ACHN (cell line): ENCODE measurements at regions not wholly inside any gene's neighbourhood (a gene's known extent, or its start where the extent isn't known, plus 50 kb on each side); places are given as distances from the start of the nearest gene placed in this dataset.
"Not testable (repeated sequence)": the region's sequence is repeated elsewhere in the genome, so short reads cannot be mapped to it uniquely, and the experiment has no call there.

Experiments used
- DNase-seq: peaks from one replicate; pipeline ENCODE4 v3.0.0-alpha.2; 2015
- in situ Hi-C: cut with HindIII; loops from 2 replicates; pipeline ENCODE4 v1.10.0; 2017; ENCODE audit warnings: low sequenced_read_pairs, low pct_ligation_motif_present, low pct_unique_long_range_greater_than_20kb

DNA sequence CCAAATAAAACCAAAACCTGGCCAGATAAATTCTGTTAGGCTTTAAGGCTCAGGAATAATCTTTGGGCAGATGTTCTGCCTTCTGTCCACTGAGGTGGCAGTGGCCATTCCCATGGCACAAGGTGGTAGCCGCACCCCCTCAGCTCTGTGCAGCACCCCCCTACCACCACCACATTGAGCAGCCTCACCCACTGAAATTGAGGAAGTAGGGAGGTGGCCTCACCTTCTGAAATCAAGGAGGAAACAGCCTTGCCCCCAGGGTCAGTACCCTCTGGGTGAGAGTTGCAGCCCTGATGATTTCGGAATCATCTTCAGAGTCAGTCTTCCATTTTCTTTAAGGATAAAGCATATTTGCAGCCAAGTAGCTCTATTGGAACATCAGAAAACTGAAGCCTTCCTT is 204.8 kb upstream of the PIK3R1 start:
- in situ Hi-C loops, result no loop called here
- no peak for DNase-seq

DNA sequence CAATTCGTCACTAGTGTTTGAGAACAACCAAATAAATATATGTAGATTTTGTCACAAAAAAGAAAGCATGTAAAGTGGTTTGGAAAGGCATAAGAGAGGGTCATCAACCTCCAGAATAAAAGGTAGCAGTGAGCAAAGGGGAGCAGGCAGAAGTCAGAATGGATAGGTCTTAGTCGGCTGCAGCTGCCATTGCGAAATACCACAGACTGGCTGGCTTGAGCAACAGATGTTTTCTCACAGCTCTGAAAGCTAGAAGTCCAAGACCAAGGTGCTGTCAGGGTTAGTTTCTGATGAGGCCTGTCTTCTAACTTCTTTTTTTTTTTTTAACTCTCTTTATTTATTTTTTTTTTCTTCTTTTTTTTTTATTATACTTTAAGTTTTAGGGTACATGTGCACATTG is 208.1 kb upstream of the PIK3R1 start:
- in situ Hi-C loops, result no loop called here
- DNase-seq, result no peak

- in situ Hi-C loops, result no loop called here
These were observed 212.7 kb upstream of the PIK3R1 start for GRCh38 chr5:68002836-68003235.

GRCh38 chr5:68000805-68001204 is 214.8 kb upstream of the PIK3R1 start:
- in situ Hi-C loops, result no loop called here
- DNase-seq, result no peak

More at GRCh38 chr5:68002836-68003235, 212.7 kb upstream of the PIK3R1 start:
- DNase-seq, result no peak

GRCh38 chr5:67999391-67999790 is 216.2 kb upstream of the PIK3R1 start:
- no peak for DNase-seq
- in situ Hi-C loops, result no loop called here

GRCh38 chr5:67998709-67999261 is 216.8 kb upstream of the PIK3R1 start:
- no peak for DNase-seq
- in situ Hi-C loops, result no loop called here

- DNase-seq, result no peak
- in situ Hi-C loops, result no loop called here
These were observed 217.6 kb upstream of the PIK3R1 start for GRCh38 chr5:67997892-67998457.

DNA sequence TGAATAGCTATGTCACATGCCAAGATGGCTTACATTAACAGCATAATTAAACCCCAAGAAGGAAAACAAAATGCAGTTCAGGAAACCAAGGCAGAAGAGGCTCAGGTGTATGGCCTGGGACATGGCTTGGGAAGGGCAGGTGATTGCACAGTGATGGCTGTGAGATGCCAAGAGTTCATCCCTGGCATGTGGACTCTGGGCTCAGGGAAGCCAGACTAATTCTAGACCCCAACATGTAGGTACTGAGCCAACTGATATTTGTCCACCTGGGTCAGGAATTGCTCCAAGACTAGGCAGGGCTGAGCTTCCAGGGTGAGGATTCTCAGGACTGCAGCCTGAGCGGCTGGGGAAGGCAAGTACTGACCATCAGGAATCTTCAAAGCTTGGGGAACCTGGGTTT is 218.4 kb upstream of the PIK3R1 start:
- in situ Hi-C loops, result no loop called here
- DNase-seq, result no peak

DNA sequence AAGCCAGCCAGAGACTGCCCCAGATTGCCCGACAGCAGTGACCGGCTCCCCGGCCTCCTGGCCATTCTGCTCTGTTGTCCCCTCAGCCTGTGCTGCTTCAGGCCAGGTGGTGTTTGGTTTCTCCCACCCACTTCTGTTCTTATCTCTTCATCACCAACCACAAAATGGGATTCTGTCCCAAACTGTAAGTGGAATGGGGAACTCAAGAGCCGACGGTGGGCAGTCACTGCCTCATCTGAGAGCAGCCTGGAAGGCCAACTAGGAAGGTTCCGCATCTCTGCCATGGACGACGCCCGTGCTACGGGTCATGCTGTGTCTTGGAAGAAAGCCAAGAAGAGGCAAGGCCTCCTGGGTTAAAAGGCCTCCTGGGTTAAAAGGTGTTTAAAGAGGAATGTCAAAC is 219.0 kb upstream of the PIK3R1 start:
- in situ Hi-C loops, result no loop called here
- DNase-seq, result no peak

DNA sequence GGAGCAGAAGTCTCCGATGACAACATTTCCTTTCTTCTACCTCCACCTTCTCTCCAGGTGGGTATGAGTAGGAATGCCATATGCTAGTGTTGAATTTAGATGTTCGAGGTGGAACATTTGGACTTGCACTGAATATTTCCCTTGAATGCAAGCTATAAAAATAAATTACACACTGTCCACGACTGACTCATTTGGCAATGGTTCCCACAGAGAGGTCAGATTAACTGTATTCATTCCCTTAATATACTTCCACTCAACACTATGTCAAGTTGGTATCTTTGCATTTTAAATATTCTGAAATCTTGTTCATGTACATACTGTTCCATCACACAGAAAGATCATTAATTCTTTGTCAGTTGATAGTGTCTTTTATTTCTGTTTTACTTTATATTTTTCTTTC is 222.6 kb upstream of the PIK3R1 start:
- in situ Hi-C loops, result no loop called here
- DNase-seq, result no peak

DNA sequence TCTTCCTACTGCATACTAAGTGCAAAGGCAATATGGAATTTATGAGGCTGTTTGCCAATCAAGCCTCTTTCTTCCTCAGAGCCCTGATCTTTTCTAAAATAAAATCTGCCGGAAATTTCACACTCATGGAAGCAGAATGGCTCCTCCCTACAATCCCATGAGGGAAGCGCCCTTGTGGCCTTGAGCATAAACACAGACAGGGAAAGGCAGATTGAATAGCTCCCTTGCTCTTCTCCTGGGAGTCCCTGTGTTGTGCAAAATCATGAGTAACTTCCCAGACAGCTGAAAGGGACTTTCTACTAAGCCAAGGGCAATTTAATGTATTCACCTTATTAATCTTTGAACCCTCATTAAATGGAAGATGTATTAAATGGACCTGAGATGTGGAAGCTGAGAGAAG is 226.1 kb upstream of the PIK3R1 start:
- no peak for DNase-seq

GRCh38 chr5:67986761-67987160 is 228.8 kb upstream of the PIK3R1 start:
- DNase-seq, result no peak
- in situ Hi-C loops, result no loop called here

More for the DNA sequence above, 226.1 kb upstream of the PIK3R1 start:
- in situ Hi-C loops, result no loop called here

DNA sequence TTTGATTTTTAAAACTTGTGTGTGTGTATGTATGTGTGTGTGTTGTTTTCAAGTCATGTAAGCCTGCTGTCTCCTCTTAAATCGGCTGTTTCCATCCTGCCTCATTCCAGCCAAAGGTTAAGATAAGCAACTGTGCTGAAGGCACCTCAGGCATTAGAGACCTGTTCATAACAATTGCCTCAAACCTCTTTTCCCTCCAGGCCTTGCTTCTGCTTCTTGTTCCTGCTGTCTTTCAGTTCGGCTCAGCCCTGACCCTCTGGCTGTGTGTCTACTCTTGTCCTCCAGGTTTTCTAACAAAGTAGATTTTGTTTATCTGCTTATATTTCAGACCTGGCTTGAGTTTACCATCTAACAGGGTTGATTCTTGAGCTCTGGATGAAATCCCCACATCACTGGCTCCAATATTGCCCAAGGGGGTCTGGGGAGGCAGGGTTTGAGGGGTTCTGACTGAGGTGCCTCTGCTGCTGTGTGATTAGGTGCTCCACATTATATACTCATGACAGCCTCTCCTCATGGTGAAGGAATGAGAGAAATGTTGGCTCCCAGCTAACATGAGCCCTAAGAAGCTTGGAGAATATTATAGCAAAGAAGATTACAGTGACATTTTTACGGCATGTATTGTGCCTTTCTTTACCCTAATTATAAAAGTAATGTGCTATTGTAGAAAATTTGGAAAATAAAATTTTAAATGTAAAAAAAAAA is 229.7 kb upstream of the PIK3R1 start:
- DNase-seq, result no peak
- in situ Hi-C loops, result no loop called here

GRCh38 chr5:67984546-67984945 is 231.0 kb upstream of the PIK3R1 start:
- in situ Hi-C loops, result no loop called here
- DNase-seq, result no peak

GRCh38 chr5:67983251-67984110 is 232.1 kb upstream of the PIK3R1 start:
- in situ Hi-C loops, result no loop called here
- no peak for DNase-seq

GRCh38 chr5:67982160-67982559 is 233.4 kb upstream of the PIK3R1 start:
- DNase-seq, in situ Hi-C loops: not testable (repeated sequence)

- no peak for DNase-seq
- in situ Hi-C loops, result no loop called here
These were observed 237.4 kb upstream of the PIK3R1 start for GRCh38 chr5:67978171-67978570.

DNA sequence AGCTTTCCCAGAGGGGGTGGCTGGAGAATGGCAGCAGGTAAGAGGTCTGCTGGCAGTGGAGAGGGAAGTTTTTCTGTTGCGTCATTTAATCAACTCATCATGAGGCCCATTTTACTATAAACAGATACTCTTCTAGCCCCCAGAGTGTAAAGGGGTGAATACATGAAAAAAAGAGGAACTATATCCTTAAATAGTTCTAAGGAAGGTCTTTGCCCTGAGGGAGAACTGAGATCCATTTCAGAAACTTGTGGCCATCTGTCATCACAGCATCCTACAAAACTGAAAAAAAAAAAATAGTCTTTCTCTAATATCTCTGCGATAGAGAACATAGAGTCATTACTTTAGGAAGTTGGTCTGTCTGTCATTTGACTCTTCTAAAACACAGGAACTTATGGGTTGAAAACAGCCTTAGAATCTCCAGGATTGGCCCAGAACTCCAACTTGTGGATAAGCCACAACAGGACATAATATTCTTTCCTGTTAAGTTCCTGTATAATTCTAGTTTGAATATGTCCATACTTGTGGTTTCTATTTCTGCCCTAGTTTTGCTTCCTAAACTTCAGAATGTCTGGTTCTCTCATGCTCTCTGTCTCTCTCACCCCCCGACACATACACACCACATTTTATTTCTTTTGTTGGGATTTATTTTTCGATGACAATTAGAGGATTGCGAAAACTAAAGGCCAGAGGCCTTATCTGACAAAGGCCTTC is 238.5 kb upstream of the PIK3R1 start:
- no peak for DNase-seq
- in situ Hi-C loops, result no loop called here

- in situ Hi-C loops, result no loop called here
- no peak for DNase-seq
These were observed 239.4 kb upstream of the PIK3R1 start for GRCh38 chr5:67976181-67976580.
